Calu3 (cell line): ENCODE measurements at regions not wholly inside any gene's neighbourhood (a gene's known extent, or its start where the extent isn't known, plus 50 kb on each side); places are given as distances from the start of the nearest gene placed in this dataset.
A peak's percentile ranks its signal among the peaks of the same experiment; 100 is the strongest.

Experiments
- BruUV-seq: library from RNA; stranded (reverse); fragments of 400-500 nt; replicated peaks from 2 replicates; lab custom pipeline; 2021; lab: Mats Ljungman, UMichigan
- CTCF ChIA-PET: fragments of 300-600 bp; sonication (Branson Sonifier 250); formaldehyde crosslinking; loops from one replicate; lab custom pipeline; 2022; ENCODE audit warnings: antibody characterized with exemption; lab: Charles Lee
- DNase-seq: peaks from one replicate; pipeline ENCODE4 v3.0.0; 2022
- H3K27ac Mint-ChIP-seq: one replicate; pipeline ENCODE4 v1.8.0; 2022; ENCODE audit warnings: mixed read lengths; ENCODE audit not compliant: unreplicated experiment
- H3K27me3 Mint-ChIP-seq: one replicate; pipeline ENCODE4 v1.8.0; 2022; ENCODE audit warnings: mixed read lengths; ENCODE audit not compliant: unreplicated experiment
- H3K36me3 Mint-ChIP-seq: one replicate; pipeline ENCODE4 v1.8.0; 2022; ENCODE audit warnings: mild to moderate bottlenecking, moderate library complexity, mixed read lengths; ENCODE audit not compliant: insufficient read depth, unreplicated experiment
- H3K4me1 Mint-ChIP-seq: one replicate; pipeline ENCODE4 v1.8.0; 2022; ENCODE audit warnings: mild to moderate bottlenecking, low read depth, mixed read lengths; ENCODE audit not compliant: unreplicated experiment
- H3K4me3 Mint-ChIP-seq: one replicate; pipeline ENCODE4 v1.8.0; 2022; ENCODE audit warnings: mild to moderate bottlenecking, low read depth, moderate library complexity, mixed read lengths; ENCODE audit not compliant: unreplicated experiment
- H3K9me3 Mint-ChIP-seq: one replicate; pipeline ENCODE4 v1.8.0; 2022; ENCODE audit warnings: low read depth, mixed read lengths; ENCODE audit not compliant: unreplicated experiment
- CTCF ChIP-seq: fragments of 200-600 bp; IDR thresholded peaks from one replicate; pipeline ENCODE4 v1.8.0; 2022; ENCODE audit warnings: antibody characterized with exemption; ENCODE audit not compliant: unreplicated experiment
- intact Hi-C: fragments of 100-400 bp; cut with micrococcal nuclease; formaldehyde crosslinking; loops from one replicate; pipeline ENCODE4 v1.10.0; 2022; ENCODE audit not compliant: unreplicated experiment

GRCh38 chr2:10499911-10500521 lies 51.9 kb upstream of the ODC1 start:
- Mint-ChIP-seq H3K27ac (no peak overlapping the region), H3K4me3 (no peak overlapping the region), H3K36me3 (peaks cover 8% of the 10 kb centered on the region), H3K27me3 (peaks cover 39% of the 10 kb centered on the region), H3K9me3 (no peaks in the 10 kb centered on the region), H3K4me1 (peaks cover 8% of the 10 kb centered on the region)
- DNase-seq = no peak
- CTCF ChIA-PET = no interaction called here
- no TSS peak for BruUV-seq
- intact Hi-C loops = no loop called here
- TF ChIP-seq CTCF = no peak

- peaks cover 8% of the 10 kb centered on the region for H3K36me3 Mint-ChIP-seq
- TF ChIP-seq CTCF = no peak
- CTCF ChIA-PET = no interaction called here
- H3K4me3 Mint-ChIP-seq = no peak overlapping the region
- peaks cover 40% of the 10 kb centered on the region for H3K27me3 Mint-ChIP-seq
- no TSS peak for BruUV-seq
- intact Hi-C loops = no loop called here
- no peak overlapping the region for H3K27ac Mint-ChIP-seq
- H3K9me3 Mint-ChIP-seq = no peaks in the 10 kb centered on the region
- no peak for DNase-seq
- H3K4me1 Mint-ChIP-seq = peaks cover 8% of the 10 kb centered on the region
Measured at GRCh38 chr2:10499275-10499907, 51.3 kb upstream of the ODC1 start.

DNA sequence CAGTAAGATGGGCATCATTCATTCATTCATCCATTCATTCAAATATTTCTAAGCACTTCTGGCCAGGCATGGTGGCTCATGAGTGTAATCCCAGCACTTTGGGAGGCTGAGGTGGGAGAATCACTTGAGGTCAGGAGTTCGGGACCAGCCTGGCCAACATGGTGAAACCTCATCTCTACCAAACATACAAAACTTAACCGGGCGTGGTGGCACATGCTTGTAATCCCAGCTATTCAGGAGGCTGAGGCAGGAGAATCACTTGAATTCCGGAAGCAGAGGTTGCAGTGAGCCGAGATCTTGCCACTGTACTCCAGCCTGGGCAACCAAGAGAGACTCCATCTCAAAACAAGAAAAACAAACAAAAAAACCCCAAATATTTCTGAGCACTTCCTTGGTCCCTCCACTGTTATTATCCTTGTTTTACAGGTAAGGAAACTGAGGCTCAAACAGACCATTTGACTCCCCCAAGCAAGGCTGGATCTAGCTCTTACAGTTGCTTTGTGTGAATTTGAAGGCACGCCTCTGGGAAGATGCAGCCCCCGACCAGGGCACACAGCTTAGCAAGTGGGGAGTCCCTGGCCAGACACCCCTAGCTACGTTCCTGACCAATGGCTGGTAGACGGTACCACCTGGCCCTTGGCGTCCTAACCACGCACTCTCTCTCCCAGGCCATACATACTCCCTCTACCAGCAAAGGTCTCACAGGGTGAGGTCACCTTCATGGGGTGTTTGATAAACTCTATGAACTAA lies 50.6 kb upstream of the ODC1 start:
- Mint-ChIP-seq H3K9me3 (no peaks in the 10 kb centered on the region), H3K4me1 (peaks cover 14% of the 10 kb centered on the region), H3K4me3 (peak overlapping the region; percentile 55), H3K27ac (no peak overlapping the region), H3K36me3 (peaks cover 9% of the 10 kb centered on the region), H3K27me3 (peaks cover 40% of the 10 kb centered on the region)
- CTCF ChIA-PET = interaction anchor here (0.6 to 1.2 kb wide), 2 partner anchors 34 to 69 kb away, joined by 3 to 5 read pairs; no protein-coding TSS in a partner anchor
- TF ChIP-seq CTCF = no peak
- intact Hi-C loops = no loop called here
- no TSS peak for BruUV-seq
- DNase-seq = no peak
